Panc1 (cell line): ENCODE measurements at regions not wholly inside any gene's neighbourhood (a gene's known extent, or its start where the extent isn't known, plus 50 kb on each side); places are given as distances from the start of the nearest gene placed in this dataset.

ENCODE experiments used
- ATAC-seq: fragments of 200-7000 bp; cut with Tn5 transposase; 2 replicates; pipeline ENCODE4 v1.9.1; 2020; ENCODE audit warnings: mild to moderate bottlenecking, moderate library complexity
- BruUV-seq: library from RNA; stranded (reverse); fragments of 400-500 nt; replicated peaks from 2 replicates; lab custom pipeline; 2021; lab: Mats Ljungman, UMichigan
- CTCF ChIA-PET: fragments of 300-600 bp; sonication (Branson Sonifier 250); formaldehyde crosslinking; loops from one replicate; lab custom pipeline; 2022; ENCODE audit warnings: antibody characterized with exemption; lab: Charles Lee
- POLR2A ChIA-PET: fragments of 300-600 bp; sonication (Branson Sonifier 250); formaldehyde crosslinking; loops from one replicate; lab custom pipeline; 2022; ENCODE audit warnings: antibody characterized with exemption; lab: Charles Lee
- DNase-seq: peaks from one replicate; pipeline ENCODE4 v3.0.0-alpha.2; 2010; ENCODE audit warnings: low read depth, low spot score
- H3K27ac ChIP-seq: 2 replicates; pipeline ENCODE4 v1.5.1; 2011; ENCODE audit warnings: mild to moderate bottlenecking, low read length, inconsistent platforms
- H3K27me3 ChIP-seq: fragments of 200-500 bp; sonication (Bioruptor generic); 2 replicates; pipeline ENCODE4 v1.6.0; 2014; ENCODE audit warnings: low read length, inconsistent platforms; ENCODE audit not compliant: control insufficient read depth, insufficient read depth
- H3K36me3 ChIP-seq: fragments of 200-500 bp; sonication (Bioruptor generic); 2 replicates; pipeline ENCODE4 v1.5.1; 2014; ENCODE audit warnings: inconsistent platforms, mild to moderate bottlenecking, low read length, moderate library complexity; ENCODE audit not compliant: control insufficient read depth, insufficient read depth
- H3K4me1 ChIP-seq: 2 replicates; pipeline ENCODE4 v1.5.1; 2011; ENCODE audit warnings: inconsistent platforms, mild to moderate bottlenecking, low read length, moderate library complexity; ENCODE audit not compliant: control insufficient read depth, insufficient read depth
- H3K4me3 ChIP-seq, 2 experiments: 2 replicates each; pipeline ENCODE4 v1.5.1; 2011 to 2012; ENCODE audit warnings: low read depth in 2 of 2, low read length in 2 of 2, mild to moderate bottlenecking in 2 of 2, inconsistent platforms in 1 of 2, moderate library complexity in 1 of 2
- H3K9me3 ChIP-seq: fragments of 200-500 bp; sonication (Bioruptor generic); 2 replicates; pipeline ENCODE4 v1.5.1; 2014; ENCODE audit warnings: low read depth, mild to moderate bottlenecking, inconsistent platforms, low read length, moderate library complexity; ENCODE audit not compliant: control insufficient read depth, insufficient read depth
- POLR2AphosphoS5 ChIP-seq: IDR thresholded peaks from 2 replicates; pipeline ENCODE4 v1.6.1; 2012; ENCODE audit warnings: mild to moderate bottlenecking, low read depth, low read length, moderate library complexity
- SIN3A ChIP-seq: IDR thresholded peaks from 2 replicates; pipeline ENCODE4 v1.6.1; 2012; ENCODE audit warnings: low read depth, mild to moderate bottlenecking, low read length, moderate library complexity, borderline replicate concordance; ENCODE audit not compliant: insufficient read depth
- TCF7L2 ChIP-seq: IDR thresholded peaks from 2 replicates; pipeline ENCODE4 v1.6.1; 2011; ENCODE audit warnings: mild to moderate bottlenecking, low read depth, low read length, inconsistent platforms
- in situ Hi-C: cut with HindIII; loops from 2 replicates; pipeline ENCODE4 v1.10.0; 2016; ENCODE audit warnings: low sequenced_read_pairs, low pct_unique_long_range_greater_than_20kb
- intact Hi-C: fragments of 100-400 bp; cut with micrococcal nuclease; formaldehyde crosslinking; loops from one replicate; pipeline ENCODE4 v1.10.0; 2022; ENCODE audit not compliant: unreplicated experiment
- TF ChIP-seq, protein P1 (sequence below): fragments of 450-650 bp; IDR thresholded peaks from 2 replicates; pipeline ENCODE4 v1.5.1; 2017; ENCODE audit warnings: mild to moderate bottlenecking
- TF ChIP-seq, protein P2 (sequence below), 2 experiments: IDR thresholded peaks; 2 replicates each; pipeline ENCODE4 v1.6.1; 2011 to 2012; ENCODE audit warnings: low read depth in 2 of 2, control low read depth in 1 of 2, low read length in 1 of 2, mild to moderate bottlenecking in 1 of 2, moderate library complexity in 1 of 2; ENCODE audit not compliant: insufficient read depth in 1 of 2

DNA sequence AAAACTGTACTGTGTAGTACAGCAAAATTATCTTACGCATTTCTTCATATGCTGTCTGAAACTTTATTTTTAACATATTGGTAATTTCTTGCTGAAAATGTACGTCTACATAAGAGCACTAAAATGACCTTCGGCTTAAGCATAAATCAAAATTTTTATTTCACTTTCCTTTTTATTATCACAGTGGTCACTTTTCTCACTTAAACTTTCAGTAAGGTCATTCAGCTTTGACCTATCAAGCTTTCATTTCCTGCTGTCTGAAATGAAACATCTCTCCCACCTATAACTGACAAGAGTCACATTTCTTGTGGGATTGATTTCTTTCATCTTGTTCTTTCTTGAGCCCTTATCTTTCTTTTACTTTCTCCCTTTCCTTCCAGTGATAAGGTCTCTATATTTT, 2212.7 kb upstream of the PCDH20 start:
- POLR2A ChIA-PET, result no interaction called here
- CTCF ChIA-PET, result no interaction called here
- in situ Hi-C loops, result no loop called here
- DNase-seq (no peak), ATAC-seq (no peak)
- no peaks in the 10 kb centered on the region for H3K4me1 ChIP-seq
- TF ChIP-seq SIN3A (no peak), TCF7L2 (no peak), POLR2AphosphoS5 (no peak)
- TF ChIP-seq, protein P1, sequence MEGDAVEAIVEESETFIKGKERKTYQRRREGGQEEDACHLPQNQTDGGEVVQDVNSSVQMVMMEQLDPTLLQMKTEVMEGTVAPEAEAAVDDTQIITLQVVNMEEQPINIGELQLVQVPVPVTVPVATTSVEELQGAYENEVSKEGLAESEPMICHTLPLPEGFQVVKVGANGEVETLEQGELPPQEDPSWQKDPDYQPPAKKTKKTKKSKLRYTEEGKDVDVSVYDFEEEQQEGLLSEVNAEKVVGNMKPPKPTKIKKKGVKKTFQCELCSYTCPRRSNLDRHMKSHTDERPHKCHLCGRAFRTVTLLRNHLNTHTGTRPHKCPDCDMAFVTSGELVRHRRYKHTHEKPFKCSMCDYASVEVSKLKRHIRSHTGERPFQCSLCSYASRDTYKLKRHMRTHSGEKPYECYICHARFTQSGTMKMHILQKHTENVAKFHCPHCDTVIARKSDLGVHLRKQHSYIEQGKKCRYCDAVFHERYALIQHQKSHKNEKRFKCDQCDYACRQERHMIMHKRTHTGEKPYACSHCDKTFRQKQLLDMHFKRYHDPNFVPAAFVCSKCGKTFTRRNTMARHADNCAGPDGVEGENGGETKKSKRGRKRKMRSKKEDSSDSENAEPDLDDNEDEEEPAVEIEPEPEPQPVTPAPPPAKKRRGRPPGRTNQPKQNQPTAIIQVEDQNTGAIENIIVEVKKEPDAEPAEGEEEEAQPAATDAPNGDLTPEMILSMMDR, result no peak
- TF ChIP-seq, protein P2, sequence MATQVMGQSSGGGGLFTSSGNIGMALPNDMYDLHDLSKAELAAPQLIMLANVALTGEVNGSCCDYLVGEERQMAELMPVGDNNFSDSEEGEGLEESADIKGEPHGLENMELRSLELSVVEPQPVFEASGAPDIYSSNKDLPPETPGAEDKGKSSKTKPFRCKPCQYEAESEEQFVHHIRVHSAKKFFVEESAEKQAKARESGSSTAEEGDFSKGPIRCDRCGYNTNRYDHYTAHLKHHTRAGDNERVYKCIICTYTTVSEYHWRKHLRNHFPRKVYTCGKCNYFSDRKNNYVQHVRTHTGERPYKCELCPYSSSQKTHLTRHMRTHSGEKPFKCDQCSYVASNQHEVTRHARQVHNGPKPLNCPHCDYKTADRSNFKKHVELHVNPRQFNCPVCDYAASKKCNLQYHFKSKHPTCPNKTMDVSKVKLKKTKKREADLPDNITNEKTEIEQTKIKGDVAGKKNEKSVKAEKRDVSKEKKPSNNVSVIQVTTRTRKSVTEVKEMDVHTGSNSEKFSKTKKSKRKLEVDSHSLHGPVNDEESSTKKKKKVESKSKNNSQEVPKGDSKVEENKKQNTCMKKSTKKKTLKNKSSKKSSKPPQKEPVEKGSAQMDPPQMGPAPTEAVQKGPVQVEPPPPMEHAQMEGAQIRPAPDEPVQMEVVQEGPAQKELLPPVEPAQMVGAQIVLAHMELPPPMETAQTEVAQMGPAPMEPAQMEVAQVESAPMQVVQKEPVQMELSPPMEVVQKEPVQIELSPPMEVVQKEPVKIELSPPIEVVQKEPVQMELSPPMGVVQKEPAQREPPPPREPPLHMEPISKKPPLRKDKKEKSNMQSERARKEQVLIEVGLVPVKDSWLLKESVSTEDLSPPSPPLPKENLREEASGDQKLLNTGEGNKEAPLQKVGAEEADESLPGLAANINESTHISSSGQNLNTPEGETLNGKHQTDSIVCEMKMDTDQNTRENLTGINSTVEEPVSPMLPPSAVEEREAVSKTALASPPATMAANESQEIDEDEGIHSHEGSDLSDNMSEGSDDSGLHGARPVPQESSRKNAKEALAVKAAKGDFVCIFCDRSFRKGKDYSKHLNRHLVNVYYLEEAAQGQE (IDR thresholded peaks at IDR 0.05; ENCODE audit: insufficient read depth in 1 of 2, low read depth in 2 of 2, low read length in 1 of 2), result no peak
- no peaks in the 10 kb centered on the region for H3K27me3 ChIP-seq
- no peak overlapping the region for H3K4me3 ChIP-seq
- H3K9me3 ChIP-seq, result no peaks in the 10 kb centered on the region; the same call in 1 of the 2 replicates
- no peaks in the 10 kb centered on the region for H3K36me3 ChIP-seq
- BruUV-seq, result no TSS peak
- intact Hi-C loops, result no loop called here
- H3K27ac ChIP-seq, result no peak overlapping the region

GRCh38 chr13:63625869-63626268, 2210.2 kb upstream of the PCDH20 start:
- no peak overlapping the region for H3K4me3 ChIP-seq
- H3K9me3 ChIP-seq, result no peaks in the 10 kb centered on the region; the same call in 1 of the 2 replicates
- DNase-seq (no peak), ATAC-seq (no peak)
- intact Hi-C loops (no loop called here), in situ Hi-C loops (no loop called here)
- TF ChIP-seq, protein P1, result no peak
- TF ChIP-seq, protein P2 (IDR thresholded peaks at IDR 0.05; ENCODE audit: insufficient read depth in 1 of 2, low read depth in 2 of 2, low read length in 1 of 2), result no peak
- TF ChIP-seq TCF7L2 (no peak), SIN3A (no peak), POLR2AphosphoS5 (no peak)
- H3K27me3 ChIP-seq, result no peaks in the 10 kb centered on the region
- H3K4me1 ChIP-seq, result no peaks in the 10 kb centered on the region
- no peak overlapping the region for H3K27ac ChIP-seq
- ChIA-PET POLR2A (no interaction called here), CTCF (no interaction called here)
- BruUV-seq, result no TSS peak
- H3K36me3 ChIP-seq, result no peaks in the 10 kb centered on the region
